Fibroblast of lung (primary cell): ENCODE measurements at regions not wholly inside any gene's neighbourhood (a gene's known extent, or its start where the extent isn't known, plus 50 kb on each side); places are given as distances from the start of the nearest gene placed in this dataset.

ENCODE experiments used
- CTCF ChIP-seq, 2 donors: IDR thresholded peaks in 1 of 2; conservative IDR thresholded peaks in 1 of 2; 1 replicate in 1 of 2; 2 replicates in 1 of 2; pipeline ENCODE4 v1.5.1; 2011 to 2012; ENCODE audit warnings: low read length in 2 of 2, control low read depth in 1 of 2, inconsistent platforms in 1 of 2, low read depth in 1 of 2, mild to moderate bottlenecking in 1 of 2
- EZH2 ChIP-seq: IDR thresholded peaks from 2 replicates; pipeline ENCODE4 v1.5.1; 2012; ENCODE audit warnings: low read length, control low read depth, mild to moderate bottlenecking; ENCODE audit errors: missing control alignments

GRCh38 chr6:90424580-90424979, 127.9 kb upstream of the BACH2 start:
- TF ChIP-seq CTCF (conservative IDR thresholded peaks at IDR 0.05 in 1 of 2, IDR thresholded peaks at IDR 0.05 in 1 of 2; ENCODE audit: low read depth in 1 of 2, low read length in 2 of 2) (no peak), EZH2 (no peak)
